C4-2B (cell line): ENCODE measurements at regions not wholly inside any gene's neighbourhood (a gene's known extent, or its start where the extent isn't known, plus 50 kb on each side); places are given as distances from the start of the nearest gene placed in this dataset.

Experiments used
- CTCF ChIP-seq: fragments of 450-650 bp; conservative IDR thresholded peaks from 2 replicates; pipeline ENCODE4 v1.5.1; 2017; ENCODE audit warnings: mild to moderate bottlenecking
- ZFX ChIP-seq: fragments of 450-650 bp; IDR thresholded peaks from 2 replicates; pipeline ENCODE4 v1.6.1; 2017

GRCh38 chr4:53702334-53703266 is 111.3 kb upstream of the LNX1 start:
- TF ChIP-seq CTCF (peak; percentile 6), ZFX (no peak)
